Urinary bladder (tissue), 3 donors: ENCODE measurements at regions not wholly inside any gene's neighbourhood (a gene's known extent, or its start where the extent isn't known, plus 50 kb on each side); places are given as distances from the start of the nearest gene placed in this dataset.
"Not testable (repeated sequence)": the region's sequence is repeated elsewhere in the genome, so short reads cannot be mapped to it uniquely, and the experiment has no call there.

Source experiments
- DNase-seq: peaks from one replicate; pipeline ENCODE4 v3.0.0-alpha.2; 2015; ENCODE audit errors: extremely low spot score
- H3K27ac ChIP-seq: one replicate; pipeline ENCODE4 v1.5.1; 2013; ENCODE audit warnings: low read depth, mild to moderate bottlenecking, moderate library complexity
- H3K36me3 ChIP-seq: one replicate; pipeline ENCODE4 v1.6.1; 2013; ENCODE audit warnings: mild to moderate bottlenecking, moderate library complexity; ENCODE audit not compliant: insufficient read depth
- H3K4me1 ChIP-seq: one replicate; pipeline ENCODE4 v1.6.1; 2013; ENCODE audit warnings: mild to moderate bottlenecking, moderate library complexity; ENCODE audit not compliant: insufficient read depth
- H3K4me3 ChIP-seq: one replicate; pipeline ENCODE4 v1.5.1; 2013; ENCODE audit warnings: low read depth, low read length
- WGBS: extraction: QIAGEN DNeasy Blood & Tissue Kit; methylation state at CpG from one replicate; pipeline ENCODE4 v1.1.7; 2013; 5-methylcytosine and 5-hydroxymethylcytosine counted together
- donor health status: healthy with polysubstance abuse.
- donor health status: healthy.

DNA sequence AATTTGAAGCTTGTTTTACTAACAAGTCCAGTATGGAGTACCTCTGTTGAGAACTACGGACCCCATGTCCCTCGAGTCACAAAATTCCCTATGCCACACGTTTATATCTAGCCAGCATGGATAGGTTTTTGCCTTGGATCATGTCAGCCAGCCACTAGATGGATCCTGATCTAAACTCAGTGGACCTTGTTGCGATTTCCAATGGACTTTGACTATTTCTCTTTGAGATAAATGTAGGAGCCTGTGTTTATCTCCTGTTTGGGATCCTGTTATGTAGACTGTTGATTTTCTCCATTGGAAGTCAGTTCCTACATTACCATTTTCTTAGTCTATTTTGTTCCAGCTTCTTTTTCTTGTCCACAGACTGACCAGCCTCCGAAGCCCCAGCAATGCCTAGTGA lies 127.1 kb upstream of the BMAL1 start:
- no peak overlapping the region for H3K27ac ChIP-seq
- no peak overlapping the region for H3K4me3 ChIP-seq
- H3K36me3 ChIP-seq, result no peaks in the 10 kb centered on the region
- DNase-seq, result no peak
- WGBS, result 75% methylated on average over 5 of the region's 5 CpGs
- no peaks in the 10 kb centered on the region for H3K4me1 ChIP-seq

DNA sequence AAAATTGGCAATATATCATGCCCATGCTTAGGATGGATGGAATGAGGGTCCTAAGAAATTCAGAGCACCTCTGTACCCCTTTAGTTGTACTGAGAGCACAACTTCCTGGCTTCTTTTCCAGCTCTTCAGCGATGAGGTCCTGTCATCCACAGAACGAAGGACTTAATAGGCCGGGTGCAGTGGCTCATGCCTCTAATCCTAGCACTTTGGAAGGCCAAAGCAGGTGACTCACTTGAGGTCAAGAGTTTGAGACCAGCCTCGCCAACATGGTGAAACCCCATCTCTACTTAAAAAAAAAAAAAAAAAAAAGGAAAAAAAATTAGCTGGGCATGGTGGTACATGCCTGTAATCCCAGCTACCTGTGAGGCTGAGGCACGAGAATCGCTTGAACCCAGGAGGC lies 125.3 kb upstream of the BMAL1 start:
- DNase-seq, result no peak
- Histone ChIP-seq H3K36me3 (no peaks in the 10 kb centered on the region), H3K4me1 (no peaks in the 10 kb centered on the region), H3K4me3 (no peak overlapping the region), H3K27ac (no peak overlapping the region)
- 81% methylated on average over 6 of the region's 6 CpGs for WGBS

DNA sequence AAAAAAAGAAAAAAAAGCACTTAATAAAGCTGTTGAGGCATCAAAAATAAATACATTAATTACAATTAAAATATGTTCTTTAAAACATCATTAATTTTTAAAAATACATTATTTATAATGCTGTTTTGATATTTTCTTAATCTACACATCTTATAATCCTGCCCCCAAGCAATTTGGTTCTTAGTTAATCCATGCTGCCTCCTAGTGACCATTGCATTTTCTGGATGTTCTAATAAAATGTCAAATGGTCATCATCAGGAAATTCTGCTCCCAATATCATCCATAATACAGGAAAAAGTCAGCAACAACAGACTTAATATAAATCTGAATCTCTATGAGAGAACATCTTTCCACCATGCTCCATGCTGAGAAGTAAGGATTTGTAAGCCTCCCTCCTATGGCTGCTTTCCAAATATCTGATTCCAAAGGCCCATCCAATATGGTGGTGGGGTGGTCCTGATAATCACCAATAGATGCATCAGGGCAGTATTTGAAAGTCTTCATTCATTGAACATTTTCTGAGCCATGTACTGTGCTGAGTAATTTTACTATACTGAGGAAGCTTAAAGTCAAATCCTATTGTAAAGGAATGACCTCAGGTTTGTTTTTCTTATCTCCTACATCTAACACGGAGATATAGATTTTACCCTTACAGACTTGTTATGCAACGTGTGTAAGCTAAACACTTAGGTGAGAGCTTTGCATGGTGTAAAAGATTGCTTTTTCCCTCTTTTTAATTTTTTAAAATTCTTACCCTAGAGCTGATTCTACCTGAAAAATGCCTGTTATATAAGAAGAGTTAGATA lies 124.7 kb upstream of the BMAL1 start:
- H3K36me3 ChIP-seq, result no peaks in the 10 kb centered on the region
- WGBS, result 32% methylated on average over 2 of the region's 2 CpGs
- H3K27ac ChIP-seq, result no peak overlapping the region
- no peak for DNase-seq
- no peaks in the 10 kb centered on the region for H3K4me1 ChIP-seq
- H3K4me3 ChIP-seq, result no peak overlapping the region

DNA sequence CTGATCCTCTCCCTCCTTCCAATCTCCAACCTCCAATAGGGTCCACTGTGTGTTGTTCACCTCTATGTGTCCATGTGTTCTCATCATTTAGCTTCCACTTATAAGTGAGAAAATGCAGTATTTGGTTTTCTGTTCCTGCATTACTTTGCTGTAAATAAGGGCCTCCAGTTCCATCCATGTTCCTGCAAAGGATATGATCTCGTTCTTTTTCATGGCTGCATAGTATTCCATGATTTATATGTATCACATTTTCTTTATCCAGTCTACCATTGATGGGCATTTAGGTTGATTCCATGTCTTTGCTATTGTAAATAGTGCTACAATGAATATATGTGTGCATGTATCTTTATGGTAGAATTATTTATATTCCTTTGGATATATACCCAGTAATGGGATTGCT lies 123.2 kb upstream of the BMAL1 start:
- not testable (repeated sequence) for H3K4me3 ChIP-seq, H3K27ac ChIP-seq, H3K4me1 ChIP-seq, H3K36me3 ChIP-seq, DNase-seq
- 84% methylated on average over 1 of the region's 1 CpG for WGBS

DNA sequence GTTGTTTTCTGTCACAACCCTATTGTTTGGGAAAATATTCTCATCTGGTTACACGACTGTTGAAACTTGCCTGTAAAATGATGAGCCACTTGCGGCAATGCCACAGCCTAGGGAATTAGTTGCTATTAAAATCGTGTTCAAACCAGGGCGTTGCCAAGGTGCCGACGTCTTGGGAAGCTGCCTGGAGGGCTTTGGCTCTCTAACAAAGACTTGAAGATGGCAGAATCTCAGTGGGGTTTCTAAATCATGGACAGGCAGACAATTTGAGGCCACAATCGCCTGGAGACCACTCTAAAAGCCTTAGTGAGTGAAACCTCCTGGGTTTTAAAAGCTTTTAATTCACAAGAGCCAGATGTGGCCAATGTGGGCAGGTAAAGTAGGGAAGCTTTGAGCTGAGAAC lies 117.2 kb upstream of the BMAL1 start:
- WGBS, result 52% methylated on average over 7 of the region's 7 CpGs
- Histone ChIP-seq H3K36me3 (no peaks in the 10 kb centered on the region), H3K4me1 (no peaks in the 10 kb centered on the region), H3K4me3 (no peak overlapping the region), H3K27ac (no peak overlapping the region)
- DNase-seq, result no peak

DNA sequence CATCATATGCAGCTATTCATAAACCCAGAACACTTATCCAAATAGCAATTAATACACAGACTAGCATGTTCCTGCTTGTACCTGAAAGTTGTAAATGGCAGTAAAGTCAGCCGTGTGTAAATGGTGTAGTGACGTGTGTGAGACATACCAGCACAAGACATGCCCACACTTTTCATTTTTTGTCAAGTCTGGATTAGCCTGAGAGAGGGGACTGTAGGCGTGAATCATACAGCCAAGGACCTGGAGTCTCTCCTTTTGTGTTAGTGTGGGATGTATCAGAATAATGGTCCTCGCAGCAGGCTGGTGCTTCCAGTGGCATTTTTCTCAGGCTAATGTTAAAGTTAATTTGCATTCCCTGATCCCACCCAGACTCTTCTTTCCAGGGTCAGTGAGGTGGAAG lies 116.8 kb upstream of the BMAL1 start:
- no peak overlapping the region for H3K27ac ChIP-seq

DNA sequence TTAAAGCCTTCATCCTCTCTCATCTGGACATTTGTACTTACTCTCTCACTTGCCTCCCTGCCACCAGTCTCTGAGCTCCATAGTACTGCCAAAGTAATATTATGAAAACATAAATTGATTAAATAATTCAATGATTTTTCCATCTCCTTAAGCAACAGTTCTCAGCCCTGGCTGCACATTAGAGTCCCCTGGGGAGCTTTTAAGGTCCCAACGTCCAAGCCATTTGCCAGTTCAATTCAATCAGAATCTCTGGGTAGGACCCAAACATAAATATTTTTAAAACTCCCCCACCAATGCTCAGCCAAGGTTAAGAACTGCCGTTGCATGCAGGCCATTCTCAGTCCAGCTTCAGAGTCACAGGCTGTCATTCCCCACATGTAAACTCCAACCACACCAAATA lies 114.4 kb upstream of the BMAL1 start:
- H3K27ac ChIP-seq, result no peak overlapping the region
- H3K4me3 ChIP-seq, result no peak overlapping the region
- 46% methylated on average over 2 of the region's 2 CpGs for WGBS
- H3K36me3 ChIP-seq, result no peaks in the 10 kb centered on the region
- DNase-seq, result no peak
- H3K4me1 ChIP-seq, result peaks cover 2% of the 10 kb centered on the region

More for the DNA sequence above, 116.8 kb upstream of the BMAL1 start:
- 46% methylated on average over 4 of the region's 4 CpGs for WGBS
- Histone ChIP-seq H3K4me3 (no peak overlapping the region), H3K36me3 (no peaks in the 10 kb centered on the region), H3K4me1 (no peaks in the 10 kb centered on the region)
- peak; percentile 60 for DNase-seq

DNA sequence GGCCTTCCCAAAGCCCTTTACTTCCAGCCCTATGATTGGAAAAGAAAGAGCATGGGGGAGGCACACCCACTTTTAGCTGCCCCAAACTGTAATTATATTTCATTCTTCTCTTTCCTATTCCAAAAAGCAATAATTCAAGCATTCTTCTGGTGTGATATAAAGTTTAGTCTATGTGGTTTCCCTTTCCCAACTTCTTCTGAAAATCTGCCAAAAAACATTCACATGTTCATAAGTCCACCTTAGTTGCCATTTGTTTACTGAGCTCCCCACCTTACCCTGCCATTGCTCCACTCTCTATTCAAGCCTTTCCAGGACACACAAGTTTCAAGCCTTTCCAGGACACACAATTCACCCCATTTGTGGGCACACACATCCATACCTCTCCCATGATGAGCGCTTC lies 111.6 kb upstream of the BMAL1 start:
- 43% methylated on average over 1 of the region's 1 CpG for WGBS
- Histone ChIP-seq H3K27ac (no peak overlapping the region), H3K4me3 (no peak overlapping the region), H3K4me1 (peaks cover 2% of the 10 kb centered on the region), H3K36me3 (no peaks in the 10 kb centered on the region)
- no peak for DNase-seq

DNA sequence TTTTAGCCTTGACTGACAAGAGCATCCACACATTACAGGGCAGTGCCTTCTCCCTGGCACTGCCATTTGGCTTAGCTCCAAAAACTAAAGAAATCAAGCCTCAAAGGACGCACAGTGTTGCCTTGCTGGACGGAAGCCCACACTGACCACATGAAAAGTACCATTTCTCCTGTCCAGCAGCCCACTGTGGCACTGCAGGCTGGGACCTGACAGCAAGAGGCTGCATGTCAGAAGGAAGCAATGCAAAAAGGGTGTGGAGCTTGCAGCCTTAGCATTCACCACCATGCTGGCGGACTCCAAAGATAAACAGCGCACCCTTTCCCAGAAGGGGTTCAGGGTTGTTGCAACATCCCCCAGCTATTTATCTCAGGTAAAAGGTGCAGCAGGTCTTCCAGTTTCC lies 109.3 kb upstream of the BMAL1 start:
- WGBS, result 69% methylated on average over 4 of the region's 4 CpGs

DNA sequence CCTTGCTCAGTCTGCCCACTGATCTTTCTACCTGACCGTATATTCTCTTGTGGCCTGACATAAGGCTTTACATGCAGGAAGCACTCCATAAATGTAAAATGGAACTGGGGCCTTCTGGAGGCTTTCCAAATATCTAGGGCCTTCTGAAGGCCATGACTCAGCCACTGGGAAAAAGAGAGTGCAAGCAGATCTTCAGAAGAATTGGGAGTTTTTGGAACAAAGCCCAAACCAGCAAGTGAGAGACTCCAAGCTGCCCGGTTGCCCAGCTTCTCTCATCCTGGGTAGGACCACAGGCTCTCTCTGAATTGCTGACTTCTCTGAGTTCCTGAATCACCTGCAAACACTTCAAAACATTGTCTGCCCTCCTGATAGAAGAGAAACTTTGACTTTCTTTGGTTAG lies 107.9 kb upstream of the BMAL1 start:
- Histone ChIP-seq H3K27ac (no peak overlapping the region), H3K4me3 (no peak overlapping the region), H3K36me3 (no peaks in the 10 kb centered on the region), H3K4me1 (peaks cover 2% of the 10 kb centered on the region)
- no peak for DNase-seq
- 40% methylated on average over 2 of the region's 2 CpGs for WGBS

More for the DNA sequence above, 109.3 kb upstream of the BMAL1 start:
- no peak overlapping the region for H3K27ac ChIP-seq
- H3K4me3 ChIP-seq, result no peak overlapping the region
- H3K36me3 ChIP-seq, result no peaks in the 10 kb centered on the region
- peaks cover 2% of the 10 kb centered on the region for H3K4me1 ChIP-seq
- DNase-seq, result peak; percentile 35

DNA sequence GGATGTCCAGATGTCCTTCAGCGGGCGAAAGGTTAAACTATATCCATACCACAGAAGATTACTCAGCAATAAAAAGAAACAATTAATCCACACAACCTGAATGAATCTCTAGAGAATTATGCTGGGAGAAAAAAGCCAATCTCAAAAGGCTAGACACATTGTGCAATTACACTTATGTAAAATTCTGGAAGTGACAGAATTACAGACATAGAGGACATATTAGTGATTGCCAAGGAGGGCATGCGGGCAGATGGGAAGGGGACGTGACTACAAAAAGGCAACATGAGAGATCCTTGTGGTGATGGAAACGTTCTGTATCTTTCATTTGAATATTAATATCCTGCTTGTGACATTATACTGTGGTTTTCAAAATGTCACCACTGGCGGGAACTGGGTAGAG lies 103.5 kb upstream of the BMAL1 start:
- DNase-seq, result no peak
- Histone ChIP-seq H3K4me3 (no peak overlapping the region), H3K36me3 (no peaks in the 10 kb centered on the region), H3K4me1 (no peaks in the 10 kb centered on the region), H3K27ac (no peak overlapping the region)
- 74% methylated on average over 6 of the region's 6 CpGs for WGBS

DNA sequence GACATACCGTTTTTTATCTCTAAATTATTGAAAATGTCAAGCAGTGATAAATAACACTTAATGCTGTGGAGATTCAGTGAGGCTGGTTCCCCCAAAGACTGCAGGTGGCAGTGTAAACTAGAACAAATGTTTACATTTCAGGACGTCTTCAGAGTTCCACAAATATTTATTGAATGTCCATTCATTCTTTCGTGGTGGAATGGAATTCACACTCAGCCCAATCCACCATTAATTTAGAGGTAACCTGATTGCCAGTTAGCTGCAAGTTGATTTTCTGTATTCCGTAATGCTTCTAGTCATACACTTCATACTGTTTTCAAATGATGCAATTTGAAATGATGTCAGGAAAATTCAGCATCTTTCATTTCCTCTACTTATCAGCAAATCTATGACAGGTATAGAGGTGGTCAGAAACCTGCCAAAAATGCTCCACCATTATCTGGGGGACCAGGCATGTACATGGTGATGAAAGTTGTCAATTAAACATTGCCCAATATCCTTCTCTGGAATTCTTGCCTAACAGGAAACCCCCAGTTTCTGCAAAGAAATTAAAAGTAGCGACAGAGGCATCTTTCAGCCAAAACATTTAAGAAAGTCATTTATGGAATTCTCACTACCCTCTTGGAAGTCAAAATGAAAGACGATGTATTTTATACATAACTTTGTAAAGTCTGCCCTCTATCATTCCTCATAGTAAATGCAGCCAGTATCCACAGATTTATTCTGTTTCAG lies 94.3 kb upstream of the BMAL1 start:
- H3K4me3 ChIP-seq, result no peak overlapping the region
- no peaks in the 10 kb centered on the region for H3K36me3 ChIP-seq
- 15% methylated on average over 6 of the region's 6 CpGs for WGBS
- DNase-seq, result no peak
- no peak overlapping the region for H3K27ac ChIP-seq
- no peaks in the 10 kb centered on the region for H3K4me1 ChIP-seq

DNA sequence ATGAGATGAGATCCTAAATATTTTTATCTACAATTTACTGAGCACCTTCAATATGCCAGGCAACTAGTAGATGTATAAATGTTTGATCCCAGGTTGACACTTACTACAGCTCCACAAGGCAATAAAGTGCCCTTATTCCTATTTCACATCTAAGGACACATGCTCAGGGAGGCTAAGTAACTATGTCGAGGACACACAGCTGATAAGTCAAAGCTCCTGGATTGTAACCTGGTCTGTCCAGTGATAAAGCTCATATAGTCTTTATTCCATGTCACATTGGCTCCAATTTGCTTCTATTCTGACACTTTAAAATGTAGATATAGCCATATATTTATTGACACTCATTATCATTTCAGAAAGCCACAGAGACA lies 93.8 kb upstream of the BMAL1 start:
- Histone ChIP-seq H3K27ac (no peak overlapping the region), H3K36me3 (no peaks in the 10 kb centered on the region), H3K4me3 (no peak overlapping the region), H3K4me1 (no peaks in the 10 kb centered on the region)
- no peak for DNase-seq
- WGBS, result 93% methylated on average over 1 of the region's 1 CpG

DNA sequence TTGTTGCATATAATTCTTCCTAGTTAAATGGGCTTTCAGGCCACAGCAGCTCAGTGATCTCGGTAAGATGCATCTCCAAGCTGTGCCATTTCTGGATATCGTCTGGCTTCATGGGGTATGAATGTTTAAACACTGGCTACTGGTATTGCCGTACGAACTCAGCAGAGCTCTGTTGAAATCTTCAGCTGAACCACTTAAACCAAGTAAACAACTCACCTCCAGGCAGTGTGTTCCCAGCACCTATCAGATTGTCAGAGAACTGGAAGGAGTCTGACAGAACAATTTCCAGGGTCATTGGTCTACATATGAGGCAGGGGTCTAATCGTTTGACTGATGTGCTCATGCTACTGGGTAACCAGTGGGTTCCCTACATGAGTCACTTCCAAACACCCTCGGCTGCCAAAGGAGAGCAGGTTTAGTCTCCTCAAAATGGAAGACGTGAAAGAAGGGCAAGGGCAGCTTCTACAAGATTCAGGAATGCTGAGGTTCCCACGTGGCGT lies 93.2 kb upstream of the BMAL1 start:
- no peak overlapping the region for H3K4me3 ChIP-seq

More for the DNA sequence above, 93.2 kb upstream of the BMAL1 start:
- no peaks in the 10 kb centered on the region for H3K36me3 ChIP-seq
- DNase-seq, result no peak
- no peaks in the 10 kb centered on the region for H3K4me1 ChIP-seq
- WGBS, result 63% methylated on average over 9 of the region's 9 CpGs
- H3K27ac ChIP-seq, result no peak overlapping the region
